HepG2 (cell line): ENCODE measurements at regions not wholly inside any gene's neighbourhood (a gene's known extent, or its start where the extent isn't known, plus 50 kb on each side); places are given as distances from the start of the nearest gene placed in this dataset.

ENCODE experiments used
- ATAC-seq: fragments of 200-7000 bp; cut with Tn5 transposase; 3 replicates; pipeline ENCODE4 v1.9.1; 2020; ENCODE audit warnings: mild to moderate bottlenecking, moderate library complexity
- BruUV-seq: library from RNA; stranded (reverse); fragments of 400-500 nt; replicated peaks from 2 replicates; lab custom pipeline; 2021; lab: Mats Ljungman, UMichigan
- CTCF ChIA-PET: fragments of 300-600 bp; formaldehyde crosslinking; extraction: SDS; loops from one replicate; lab custom pipeline; 2021; ENCODE audit warnings: low total read pairs, inconsistent platforms, low intra/inter-chr PET ratio; lab: Yijun Ruan, JAX
- POLR2A ChIA-PET: fragments of 350-600 bp; sonication (Branson Sonifier 250); formaldehyde crosslinking; loops from one replicate; lab custom pipeline; 2020; ENCODE audit warnings: antibody characterized with exemption, inconsistent platforms; lab: Yijun Ruan, JAX
- DNase-seq: peaks from one replicate; pipeline ENCODE4 v3.0.0-alpha.2; 2015; ENCODE audit warnings: low spot score
- FAIRE-seq: peaks from 3 replicates; lab custom pipeline; 2011; peaks lifted over from hg19 to GRCh38; lab: Jason Lieb, UNC
- H2AFZ ChIP-seq: one replicate; pipeline ENCODE4 v1.6.1; 2011; ENCODE audit warnings: low read length, inconsistent platforms
- H3K27ac ChIP-seq: fragments of 300-600 bp; 3 replicates; pipeline ENCODE4 v1.8.0; 2011; ENCODE audit warnings: mixed run types, mild to moderate bottlenecking, mixed read lengths, low read length, inconsistent platforms; ENCODE audit not compliant: insufficient read depth; ENCODE audit errors: extremely low read length
- H3K27me3 ChIP-seq, 2 experiments: fragments of 200-600 bp in 1 of 2; 2 replicates in 1 of 2; 3 replicates in 1 of 2; pipeline versions ENCODE4 v1.6.0 to v1.8.0; 2011; ENCODE audit warnings: low read length in 2 of 2, mild to moderate bottlenecking in 2 of 2, moderate library complexity in 2 of 2, inconsistent platforms in 1 of 2; ENCODE audit not compliant: insufficient read depth in 2 of 2, control insufficient read depth in 1 of 2
- H3K36me3 ChIP-seq, 2 experiments: fragments of 200-600 bp in 1 of 2; replicated peaks in 1 of 2; 2 replicates in 1 of 2; 3 replicates in 1 of 2; pipeline versions ENCODE4 v1.5.1 to v1.8.0; 2011; ENCODE audit warnings: low read length in 2 of 2, inconsistent platforms in 1 of 2; ENCODE audit not compliant: insufficient read depth in 2 of 2, control insufficient read depth in 1 of 2
- H3K4me1 ChIP-seq: 2 replicates; pipeline ENCODE4 v1.5.1; 2012; ENCODE audit warnings: low read length, inconsistent platforms; ENCODE audit not compliant: insufficient read depth
- H3K4me2 ChIP-seq: 2 replicates; pipeline ENCODE4 v1.6.0; 2011; ENCODE audit warnings: low read depth, low read length, inconsistent platforms
- H3K4me3 ChIP-seq, 3 experiments: fragments of 200-600 bp in 1 of 3; sonication (generic), shearing (Covaris generic) in 1 of 3; replicated peaks in 1 of 3; 2 replicates each; pipeline ENCODE4 v1.5.1; 2011 to 2016; ENCODE audit warnings: low read length in 3 of 3, inconsistent platforms in 2 of 3, low read depth in 2 of 3, mild to moderate bottlenecking in 2 of 3, control low read depth in 1 of 3, mixed read lengths in 1 of 3; ENCODE audit not compliant: insufficient read depth in 1 of 3
- H3K79me2 ChIP-seq: one replicate; pipeline ENCODE4 v1.6.1; 2011; ENCODE audit warnings: low read length, inconsistent platforms; ENCODE audit not compliant: insufficient read depth
- H3K9ac ChIP-seq: 2 replicates; pipeline ENCODE4 v1.6.0; 2011; ENCODE audit warnings: mild to moderate bottlenecking, low read depth, low read length, inconsistent platforms; ENCODE audit not compliant: insufficient read depth
- H3K9me3 ChIP-seq: 2 replicates; pipeline ENCODE4 v1.5.1; 2012; ENCODE audit warnings: mild to moderate bottlenecking, low read length
- H4K20me1 ChIP-seq: 2 replicates; pipeline ENCODE4 v1.6.0; 2011; ENCODE audit warnings: inconsistent platforms, mild to moderate bottlenecking, low read length, moderate library complexity; ENCODE audit not compliant: insufficient read depth
- ARHGAP35 ChIP-seq: sonication (generic); formaldehyde crosslinking; IDR thresholded peaks from 2 replicates; pipeline ENCODE4 v1.9.0; 2022; ENCODE audit warnings: mild to moderate bottlenecking, inconsistent platforms, moderate library complexity, missing genetic modification reagents, borderline replicate concordance
- CHCHD3 ChIP-seq: sonication (generic); formaldehyde crosslinking; IDR thresholded peaks from 2 replicates; pipeline ENCODE4 v1.8.0; 2022; ENCODE audit warnings: mild to moderate bottlenecking, missing genetic modification reagents, moderate library complexity
- EZH2 ChIP-seq: conservative IDR thresholded peaks from 2 replicates; pipeline ENCODE4 v1.6.1; 2012; ENCODE audit warnings: mild to moderate bottlenecking, low read depth, low read length, moderate library complexity
- HCFC1 ChIP-seq: fragments of 150-350 bp; IDR thresholded peaks from 2 replicates; pipeline ENCODE4 v1.6.1; 2014; ENCODE audit warnings: low read depth, low read length
- JUN ChIP-seq: sonication (generic); formaldehyde crosslinking; IDR thresholded peaks from 2 replicates; pipeline ENCODE4 v1.4.0; 2020; ENCODE audit warnings: mild to moderate bottlenecking, missing genetic modification reagents
- KDM5B ChIP-seq: sonication (generic); formaldehyde crosslinking; IDR thresholded peaks from 2 replicates; pipeline ENCODE4 v1.4.0; 2020; ENCODE audit warnings: missing genetic modification reagents, mild to moderate bottlenecking, borderline replicate concordance
- MAZ ChIP-seq, 2 experiments: sonication (generic) in 1 of 2; formaldehyde crosslinking in 1 of 2; IDR thresholded peaks; 2 replicates each; pipeline versions ENCODE4 v1.5.0 to v1.6.1; 2012 to 2020; ENCODE audit warnings: low read depth in 2 of 2, mild to moderate bottlenecking in 2 of 2, borderline replicate concordance in 1 of 2, improper control_type of control experiment in 1 of 2, low read length in 1 of 2, missing genetic modification reagents in 1 of 2, moderate library complexity in 1 of 2
- NCOA1 ChIP-seq: sonication (generic); formaldehyde crosslinking; IDR thresholded peaks from 2 replicates; pipeline ENCODE4 v1.9.0; 2021; ENCODE audit warnings: missing genetic modification reagents
- NCOA2 ChIP-seq: sonication (generic); formaldehyde crosslinking; IDR thresholded peaks from 2 replicates; pipeline ENCODE4 v1.8.0; 2022; ENCODE audit warnings: inconsistent platforms
- SRSF1 ChIP-seq: fragments of 200-400 bp; formaldehyde crosslinking; optimal IDR thresholded peaks from 2 replicates; pipeline ENCODE3; 2017; ENCODE audit warnings: mild to moderate bottlenecking, low read depth, low read length, moderate library complexity
- TP53 ChIP-seq: sonication (generic); formaldehyde crosslinking; conservative IDR thresholded peaks from 2 replicates; pipeline ENCODE4 v1.4.0; 2020; ENCODE audit warnings: missing genetic modification reagents
- ZBTB10 ChIP-seq: sonication (generic); formaldehyde crosslinking; IDR thresholded peaks from 2 replicates; pipeline ENCODE4 v1.4.0; 2020; ENCODE audit warnings: missing genetic modification reagents, borderline replicate concordance
- ZFY ChIP-seq: sonication (generic); formaldehyde crosslinking; IDR thresholded peaks from 2 replicates; pipeline ENCODE4 v1.4.0; 2020; ENCODE audit warnings: missing genetic modification reagents
- ZNF337 ChIP-seq: sonication (generic); formaldehyde crosslinking; IDR thresholded peaks from 2 replicates; pipeline ENCODE4 v1.5.1; 2020; ENCODE audit warnings: missing genetic modification reagents, low read depth, mild to moderate bottlenecking, borderline replicate concordance
- ZNF451 ChIP-seq: sonication (generic); formaldehyde crosslinking; IDR thresholded peaks from 2 replicates; pipeline ENCODE4 v1.5.0; 2020; ENCODE audit warnings: mild to moderate bottlenecking, missing genetic modification reagents
- ZNF562 ChIP-seq: sonication (generic); formaldehyde crosslinking; IDR thresholded peaks from 2 replicates; pipeline ENCODE4 v1.8.0; 2022; ENCODE audit warnings: missing genetic modification reagents, borderline replicate concordance
- ZNF605 ChIP-seq: sonication (generic); formaldehyde crosslinking; IDR thresholded peaks from 2 replicates; pipeline ENCODE4 v1.8.0; 2022; ENCODE audit warnings: mild to moderate bottlenecking, missing genetic modification reagents
- ZNF75D ChIP-seq: sonication (generic); formaldehyde crosslinking; IDR thresholded peaks from 2 replicates; pipeline ENCODE4 v1.8.1; 2023; ENCODE audit warnings: missing genetic modification reagents, mild to moderate bottlenecking, borderline replicate concordance
- ZNF83 ChIP-seq: sonication (generic); formaldehyde crosslinking; IDR thresholded peaks from 2 replicates; pipeline ENCODE4 v1.4.0; 2020; ENCODE audit warnings: missing genetic modification reagents, mild to moderate bottlenecking, borderline replicate concordance
- WGBS: methylation state at CpG from one replicate; pipeline ENCODE4 v1.1.6; 2017; ENCODE audit warnings: low lambda C conversion rate; 5-methylcytosine and 5-hydroxymethylcytosine counted together
- in situ Hi-C: cut with HindIII; loops from 2 replicates; pipeline ENCODE4 v1.10.0; 2017; ENCODE audit warnings: low pct_unique_long_range_greater_than_20kb; ENCODE audit not compliant: extremely low pct_ligation_motif_present
- intact Hi-C: fragments of 100-400 bp; cut with micrococcal nuclease; formaldehyde crosslinking; loops from one replicate; pipeline ENCODE4 v1.10.0; 2022; ENCODE audit not compliant: unreplicated experiment
- TF ChIP-seq, protein P1 (sequence below): sonication (generic); formaldehyde crosslinking; IDR thresholded peaks from 2 replicates; pipeline ENCODE4 v1.5.0; 2020; ENCODE audit warnings: missing genetic modification reagents, mild to moderate bottlenecking, borderline replicate concordance

- FAIRE-seq = no peak
- Histone ChIP-seq H4K20me1 (no peaks in the 10 kb centered on the region), H3K9me3 (peaks cover 56% of the 10 kb centered on the region), H3K36me3 (no peaks in the 10 kb centered on the region), H2AFZ (no peak overlapping the region), H3K4me3 (no peak overlapping the region), H3K4me2 (no peak overlapping the region), H3K9ac (no peak overlapping the region), H3K27ac (no peak overlapping the region), H3K79me2 (no peaks in the 10 kb centered on the region), H3K27me3 (no peaks in the 10 kb centered on the region), H3K4me1 (no peaks in the 10 kb centered on the region)
- DNase-seq = no peak
- ChIA-PET POLR2A (no interaction called here), CTCF (no interaction called here)
- BruUV-seq = no TSS peak
- in situ Hi-C loops (no loop called here), intact Hi-C loops (no loop called here)
- TF ChIP-seq JUN (no peak), KDM5B (no peak), ARHGAP35 (no peak), CHCHD3 (CRISPR knock-in tag) (no peak), ZBTB10 (CRISPR knock-in tag) (no peak), ZNF605 (no peak), MAZ (IDR thresholded peaks at IDR 0.05; ENCODE audit: borderline replicate concordance, low read depth, low read length) (no peak), MAZ (CRISPR knock-in tag; IDR thresholded peaks at IDR 0.05; ENCODE audit: low read depth) (no peak), SRSF1 (no peak), ZNF337 (CRISPR knock-in tag) (no peak), NCOA2 (CRISPR knock-in tag) (no peak), ZFY (CRISPR knock-in tag) (no peak), EZH2 (no peak), NCOA1 (CRISPR knock-in tag) (no peak), ZNF451 (CRISPR knock-in tag) (no peak), HCFC1 (no peak), TP53 (CRISPR knock-in tag) (no peak), ZNF83 (CRISPR knock-in tag) (no peak), ZNF562 (CRISPR knock-in tag) (no peak), ZNF75D (CRISPR knock-in tag) (no peak)
- TF ChIP-seq, protein P1, sequence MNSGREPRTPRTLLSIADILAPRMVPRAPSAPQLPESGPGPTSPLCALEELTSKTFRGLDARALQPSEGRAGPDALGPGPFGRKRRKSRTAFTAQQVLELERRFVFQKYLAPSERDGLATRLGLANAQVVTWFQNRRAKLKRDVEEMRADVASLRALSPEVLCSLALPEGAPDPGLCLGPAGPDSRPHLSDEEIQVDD (CRISPR knock-in tag) = no peak
- 9% methylated on average over 2 of the region's 2 CpGs for WGBS
- ATAC-seq = no peak
Measured at GRCh38 chr2:67180841-67181240, 216.3 kb upstream of the ETAA1 start.
